T-cell (primary cell): ENCODE measurements at regions not wholly inside any gene's neighbourhood (a gene's known extent, or its start where the extent isn't known, plus 50 kb on each side); places are given as distances from the start of the nearest gene placed in this dataset.

Source experiments
- ATAC-seq, 4 experiments: fragments of 200-7000 bp in 3 of 4; fragments of 150-1000 bp in 1 of 4; cut with Tn5 transposase; replicated peaks in 1 of 4; 1 replicate in 3 of 4; 2 replicates in 1 of 4; pipeline ENCODE4 v1.10.0; 2021; ENCODE audit warnings: moderate library complexity in 3 of 4, mild to moderate bottlenecking in 2 of 4, moderate number of reproducible peaks in 1 of 4
- CTCF ChIA-PET, 2 donors: fragments of 300-600 bp; sonication (Branson Sonifier 250); formaldehyde crosslinking; loops; one replicate each; lab custom pipeline; 2022; ENCODE audit warnings: antibody characterized with exemption in 2 of 2; lab: Charles Lee
- POLR2A ChIA-PET, 2 donors: fragments of 300-600 bp; sonication (Branson Sonifier 250); formaldehyde crosslinking; loops; one replicate each; lab custom pipeline; 2022; ENCODE audit warnings: antibody characterized with exemption in 2 of 2; lab: Charles Lee
- DNase-seq, 35 experiments: peaks; one replicate each; pipeline versions ENCODE4 v3.0.0 to v3.0.0-alpha.2; 2013 to 2023
- H3K27ac ChIP-seq: one replicate; pipeline ENCODE4 v1.5.1; 2013; ENCODE audit warnings: low read length
- H3K27me3 ChIP-seq, 2 experiments: replicated peaks in 1 of 2; 1 replicate in 1 of 2; 2 replicates in 1 of 2; pipeline versions ENCODE4 v1.6.1 to v1.7.0; 2013; ENCODE audit warnings: low read length in 1 of 2, mixed read lengths in 1 of 2; ENCODE audit not compliant: control insufficient read depth in 2 of 2, insufficient read depth in 2 of 2; ENCODE audit errors: extremely low read depth in 1 of 2
- H3K36me3 ChIP-seq, 2 donors: 1 replicate in 1 of 2; 2 replicates in 1 of 2; pipeline versions ENCODE4 v1.6.1 to v1.7.0; 2013; ENCODE audit warnings: low read length in 1 of 2; ENCODE audit not compliant: control insufficient read depth in 2 of 2, insufficient read depth in 1 of 2; ENCODE audit errors: extremely low read depth in 1 of 2
- H3K4me1 ChIP-seq, 2 experiments: 1 replicate in 1 of 2; 2 replicates in 1 of 2; pipeline versions ENCODE4 v1.6.1 to v1.7.0; 2013; ENCODE audit warnings: low read length in 2 of 2, mixed read lengths in 1 of 2; ENCODE audit not compliant: insufficient read depth in 2 of 2, control insufficient read depth in 1 of 2; ENCODE audit errors: extremely low read depth in 1 of 2
- H3K4me3 ChIP-seq, 2 donors: 1 replicate in 1 of 2; 2 replicates in 1 of 2; pipeline versions ENCODE4 v1.5.1 to v1.7.0; 2013; ENCODE audit warnings: mild to moderate bottlenecking in 2 of 2, low read length in 1 of 2, moderate library complexity in 1 of 2; ENCODE audit not compliant: control insufficient read depth in 1 of 2; ENCODE audit errors: extremely low read depth in 1 of 2
- H3K9me3 ChIP-seq: 2 replicates; pipeline ENCODE4 v1.7.0; 2013
- H3K27ac Mint-ChIP-seq, 2 donors: one replicate each; pipeline ENCODE4 v1.8.0; 2020 to 2021; ENCODE audit warnings: mild to moderate bottlenecking in 2 of 2, mixed read lengths in 2 of 2
- H3K27me3 Mint-ChIP-seq, 2 donors: one replicate each; pipeline ENCODE4 v1.8.0; 2021 to 2022; ENCODE audit warnings: mixed read lengths in 2 of 2
- H3K36me3 Mint-ChIP-seq: one replicate; pipeline ENCODE4 v1.8.0; 2021; ENCODE audit warnings: mixed read lengths
- H3K4me1 Mint-ChIP-seq, 3 donors: one replicate each; pipeline ENCODE4 v1.8.0; 2020 to 2022; ENCODE audit warnings: mixed read lengths in 3 of 3, mild to moderate bottlenecking in 1 of 3
- H3K4me3 Mint-ChIP-seq, 3 donors: one replicate each; pipeline ENCODE4 v1.8.0; 2020 to 2022; ENCODE audit warnings: mild to moderate bottlenecking in 3 of 3, mixed read lengths in 3 of 3, moderate library complexity in 3 of 3
- H3K9me3 Mint-ChIP-seq, 3 donors: one replicate each; pipeline ENCODE4 v1.8.0; 2020 to 2022; ENCODE audit warnings: mixed read lengths in 3 of 3
- WGBS: methylation state at CpG from one replicate; pipeline ENCODE4 v1.1.5; 2013; ENCODE audit warnings: missing lambda C conversion rate; ENCODE audit not compliant: insufficient coverage; 5-methylcytosine and 5-hydroxymethylcytosine counted together

GRCh38 chr6:68042339-68043121, 592.6 kb upstream of the ADGRB3 start:
- H3K36me3 Mint-ChIP-seq: no peaks in the 10 kb centered on the region
- WGBS: 39% methylated on average over 2 of the region's 4 CpGs
- H3K27me3 ChIP-seq: no peaks in the 10 kb centered on the region
- ChIA-PET POLR2A (no interaction called here), CTCF (no interaction called here)
- H3K27ac Mint-ChIP-seq: no peak overlapping the region
- no peak overlapping the region for H3K4me3 Mint-ChIP-seq
- H3K4me1 Mint-ChIP-seq: no peaks in the 10 kb centered on the region
- no peak for DNase-seq
- H3K4me1 ChIP-seq: no peaks in the 10 kb centered on the region
- H3K27me3 Mint-ChIP-seq: no peaks in the 10 kb centered on the region
- no peaks in the 10 kb centered on the region for H3K36me3 ChIP-seq
- no peak overlapping the region for H3K4me3 ChIP-seq
- no peaks in the 10 kb centered on the region for H3K9me3 ChIP-seq
- peaks cover 6 to 12% (median 11%) of the 10 kb centered on the region in 3 donors for H3K9me3 Mint-ChIP-seq
- ATAC-seq: no peak
- H3K27ac ChIP-seq: no peak overlapping the region

GRCh38 chr6:68040780-68041179, 594.3 kb upstream of the ADGRB3 start:
- Histone ChIP-seq H3K4me3 (no peak overlapping the region), H3K9me3 (no peaks in the 10 kb centered on the region), H3K4me1 (no peaks in the 10 kb centered on the region), H3K27me3 (no peaks in the 10 kb centered on the region), H3K27ac (no peak overlapping the region), H3K36me3 (no peaks in the 10 kb centered on the region)
- H3K27ac Mint-ChIP-seq: no peak overlapping the region
- H3K4me3 Mint-ChIP-seq: no peak overlapping the region
- ChIA-PET CTCF (interaction anchor here in 1 of 2 donors (0.7 kb wide), 1 partner anchor 34 kb away, joined by 4 read pairs; no protein-coding TSS in a partner anchor), POLR2A (no interaction called here)
- no peaks in the 10 kb centered on the region for H3K27me3 Mint-ChIP-seq
- no peaks in the 10 kb centered on the region for H3K4me1 Mint-ChIP-seq
- ATAC-seq (no peak), DNase-seq (no peak)
- H3K9me3 Mint-ChIP-seq: peaks cover 10 to 16% (median 11%) of the 10 kb centered on the region in 3 donors
- no peaks in the 10 kb centered on the region for H3K36me3 Mint-ChIP-seq
- no CpG with 5 or more reads among the region's 3 CpGs for WGBS

GRCh38 chr6:68040312-68040778, 594.7 kb upstream of the ADGRB3 start:
- POLR2A ChIA-PET: no interaction called here
- no peaks in the 10 kb centered on the region for H3K27me3 Mint-ChIP-seq
- CTCF ChIA-PET: interaction anchor here in 1 of 2 donors (0.7 kb wide), 1 partner anchor 33 kb away, joined by 4 read pairs; no protein-coding TSS in a partner anchor
- DNase-seq (no peak), ATAC-seq (no peak)
- Histone ChIP-seq H3K9me3 (no peaks in the 10 kb centered on the region), H3K4me3 (no peak overlapping the region), H3K36me3 (no peaks in the 10 kb centered on the region), H3K27me3 (no peaks in the 10 kb centered on the region), H3K4me1 (no peaks in the 10 kb centered on the region), H3K27ac (no peak overlapping the region)
- H3K4me1 Mint-ChIP-seq: no peaks in the 10 kb centered on the region
- H3K9me3 Mint-ChIP-seq: peaks cover 10 to 16% (median 11%) of the 10 kb centered on the region in 3 donors
- H3K36me3 Mint-ChIP-seq: no peaks in the 10 kb centered on the region
- H3K4me3 Mint-ChIP-seq: peak overlapping the region in 1 of 3 donors; percentile 49
- WGBS: 51% methylated on average over 9 of the region's 13 CpGs
- no peak overlapping the region for H3K27ac Mint-ChIP-seq

- Mint-ChIP-seq H3K4me3 (peak overlapping the region in 1 of 3 donors; percentile 49), H3K27ac (no peak overlapping the region)
- H3K4me3 ChIP-seq: no peak overlapping the region
These were observed 595.3 kb upstream of the ADGRB3 start for GRCh38 chr6:68039641-68040311.

GRCh38 chr6:68038815-68039408, 596.2 kb upstream of the ADGRB3 start:
- Histone ChIP-seq H3K27ac (no peak overlapping the region), H3K27me3 (no peaks in the 10 kb centered on the region), H3K36me3 (no peaks in the 10 kb centered on the region), H3K9me3 (no peaks in the 10 kb centered on the region), H3K4me3 (no peak overlapping the region), H3K4me1 (no peaks in the 10 kb centered on the region)
- no peak for ATAC-seq
- ChIA-PET CTCF (no interaction called here), POLR2A (no interaction called here)
- Mint-ChIP-seq H3K4me1 (no peaks in the 10 kb centered on the region), H3K4me3 (no peak overlapping the region), H3K36me3 (no peaks in the 10 kb centered on the region), H3K9me3 (peaks cover 7 to 16% (median 11%) of the 10 kb centered on the region in 3 donors), H3K27me3 (no peaks in the 10 kb centered on the region), H3K27ac (no peak overlapping the region)
- WGBS: 69% methylated on average over 3 of the region's 4 CpGs
- DNase-seq: no peak

More at GRCh38 chr6:68039641-68040311, 595.3 kb upstream of the ADGRB3 start:
- Histone ChIP-seq H3K27ac (no peak overlapping the region), H3K4me1 (no peaks in the 10 kb centered on the region), H3K36me3 (no peaks in the 10 kb centered on the region), H3K27me3 (no peaks in the 10 kb centered on the region), H3K9me3 (no peaks in the 10 kb centered on the region)
- H3K27me3 Mint-ChIP-seq: no peaks in the 10 kb centered on the region
- CTCF ChIA-PET: no interaction called here
- POLR2A ChIA-PET: no interaction called here
- 39% methylated on average over 3 of the region's 5 CpGs for WGBS
- peaks cover 7 to 16% (median 11%) of the 10 kb centered on the region in 3 donors for H3K9me3 Mint-ChIP-seq
- no peaks in the 10 kb centered on the region for H3K4me1 Mint-ChIP-seq
- no peaks in the 10 kb centered on the region for H3K36me3 Mint-ChIP-seq
- DNase-seq (no peak), ATAC-seq (no peak)

GRCh38 chr6:68032217-68032616, 602.9 kb upstream of the ADGRB3 start:
- Histone ChIP-seq H3K27me3 (no peaks in the 10 kb centered on the region), H3K27ac (no peak overlapping the region), H3K36me3 (no peaks in the 10 kb centered on the region), H3K4me1 (no peaks in the 10 kb centered on the region), H3K4me3 (no peak overlapping the region), H3K9me3 (no peaks in the 10 kb centered on the region)
- H3K4me1 Mint-ChIP-seq: no peaks in the 10 kb centered on the region
- POLR2A ChIA-PET: no interaction called here
- peaks cover 0 to 16% (median 12%) of the 10 kb centered on the region in 3 donors for H3K9me3 Mint-ChIP-seq
- no peak overlapping the region for H3K4me3 Mint-ChIP-seq
- ATAC-seq: no peak
- H3K36me3 Mint-ChIP-seq: no peaks in the 10 kb centered on the region
- DNase-seq: no peak
- no CpG with 5 or more reads among the region's 4 CpGs for WGBS
- no peak overlapping the region for H3K27ac Mint-ChIP-seq
- H3K27me3 Mint-ChIP-seq: no peaks in the 10 kb centered on the region
- CTCF ChIA-PET: no interaction called here
